Fibroblast of upper back skin (primary cell): ENCODE measurements at regions not wholly inside any gene's neighbourhood (a gene's known extent, or its start where the extent isn't known, plus 50 kb on each side); places are given as distances from the start of the nearest gene placed in this dataset.
"Not testable (repeated sequence)": the region's sequence is repeated elsewhere in the genome, so short reads cannot be mapped to it uniquely, and the experiment has no call there.

Experiments
- DNase-seq: peaks from one replicate; pipeline ENCODE4 v3.0.0-alpha.2; 2013

DNA sequence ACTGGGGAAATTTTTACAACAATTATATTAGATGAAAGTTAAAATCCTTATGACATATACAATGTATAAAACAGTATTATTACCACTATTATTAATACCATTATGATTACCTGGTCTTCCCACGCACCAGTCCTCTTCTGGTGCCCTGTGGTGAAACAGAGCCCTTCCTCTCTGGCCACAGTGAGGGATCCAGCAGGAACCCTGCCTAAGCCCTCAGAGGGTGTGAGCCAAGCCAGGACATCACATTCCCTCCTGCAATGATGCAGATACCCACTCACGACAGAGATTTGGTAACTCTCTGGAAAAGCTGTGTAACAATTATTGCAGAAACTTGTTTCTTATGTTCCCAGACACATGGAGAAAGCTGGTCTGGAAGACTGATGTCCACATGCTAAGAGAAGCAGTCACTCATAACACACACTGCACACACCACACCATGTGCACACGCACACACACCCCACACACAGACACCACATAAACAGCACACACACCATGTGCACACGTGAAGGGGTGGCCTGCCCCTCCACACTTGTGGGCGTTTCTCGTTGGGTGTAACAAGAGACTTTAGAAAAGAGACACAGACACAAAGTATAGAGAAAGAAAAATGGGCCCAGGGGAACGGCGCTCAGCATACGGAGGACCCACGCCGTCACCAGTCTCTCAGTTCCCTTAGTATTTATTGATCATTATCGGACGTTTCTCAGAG, 1373.8 kb upstream of the DEFB115 start:
- DNase-seq, result not testable (repeated sequence)

DNA sequence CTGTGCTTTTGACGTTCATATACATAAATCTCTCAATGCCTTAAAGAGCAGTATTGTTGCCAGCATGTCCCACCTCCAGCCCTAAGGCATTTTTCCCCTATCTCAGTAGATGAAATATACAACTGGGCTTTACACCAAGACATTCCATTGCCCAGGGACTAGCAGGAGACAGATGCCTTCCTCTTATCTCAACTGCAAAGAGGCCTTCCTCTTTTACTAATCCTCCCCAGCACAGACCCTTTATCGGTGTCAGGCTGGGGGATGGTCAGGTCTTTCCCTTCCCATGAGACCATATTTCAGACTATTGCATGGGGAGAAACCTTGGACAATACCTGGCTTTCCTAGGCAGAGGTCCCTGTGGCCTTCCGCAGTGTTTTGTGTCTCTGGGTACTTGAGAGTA, 1373.1 kb upstream of the DEFB115 start:
- DNase-seq, result not testable (repeated sequence)

DNA sequence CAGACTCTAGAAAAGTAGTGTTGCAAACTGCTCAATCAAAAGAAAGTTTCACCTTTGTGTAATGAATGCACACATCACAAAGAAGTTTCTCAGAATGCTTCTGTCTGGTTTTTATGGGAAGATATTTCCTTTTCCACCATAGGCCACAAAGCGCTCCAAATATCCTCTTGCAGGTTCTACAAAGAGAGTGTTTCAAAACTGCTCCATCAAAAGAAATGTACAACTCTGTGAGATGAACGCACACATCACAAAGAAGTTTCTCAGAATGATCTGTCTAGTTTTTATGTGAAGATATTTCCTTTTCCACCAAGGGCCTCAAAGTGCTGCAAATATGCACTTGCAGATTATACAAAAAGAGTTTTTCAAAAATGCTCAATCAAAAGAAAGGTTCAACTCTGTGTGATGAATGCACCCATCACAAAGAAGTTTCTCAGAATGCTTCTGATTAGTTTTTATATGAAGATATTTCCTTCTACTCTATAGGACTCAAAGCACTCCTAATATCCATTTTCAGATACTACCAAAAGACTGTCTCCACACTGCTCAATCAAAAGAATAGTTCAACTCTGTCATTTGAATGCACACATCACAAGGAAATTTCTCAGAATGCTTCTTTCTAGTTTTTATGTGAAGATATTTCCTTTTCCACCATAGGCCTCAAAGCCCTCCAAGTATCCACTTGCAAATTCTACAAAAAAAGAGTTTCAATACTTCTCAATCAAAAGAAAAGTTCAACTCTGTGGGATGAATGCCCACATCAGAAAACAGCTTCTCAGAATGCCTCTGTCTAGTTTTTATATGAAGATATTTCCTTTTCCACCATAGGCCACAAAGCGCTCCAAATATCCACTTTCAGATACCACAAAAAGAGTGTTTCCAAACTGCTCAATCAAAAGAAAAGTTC, 1371.9 kb upstream of the DEFB115 start:
- not testable (repeated sequence) for DNase-seq

DNA sequence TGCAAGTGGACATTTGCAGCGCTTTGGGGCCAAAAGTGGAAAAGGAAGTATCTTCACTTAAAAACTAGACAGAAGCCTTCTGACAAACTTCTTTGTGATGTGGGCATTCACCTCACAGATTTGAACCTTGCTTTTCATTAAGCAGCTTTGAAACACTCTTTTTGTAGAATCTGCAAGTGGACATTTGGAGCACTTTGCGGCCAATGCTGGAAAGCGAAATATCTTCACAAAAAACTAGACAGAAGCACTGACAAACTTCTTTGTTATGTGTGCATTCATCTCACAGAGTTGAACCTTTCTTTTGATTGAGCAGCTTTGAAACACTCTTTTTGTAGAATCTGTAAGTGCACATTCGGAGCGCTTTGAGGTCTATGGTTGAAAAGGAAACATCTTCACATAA, 1365.9 kb upstream of the DEFB115 start:
- DNase-seq, result not testable (repeated sequence)
